IPS-18a (cell line): ENCODE measurements at regions not wholly inside any gene's neighbourhood (a gene's known extent, or its start where the extent isn't known, plus 50 kb on each side); places are given as distances from the start of the nearest gene placed in this dataset.

Source experiments
- H3K27ac ChIP-seq: one replicate; pipeline ENCODE4 v1.5.1; 2013; ENCODE audit warnings: low read length
- H3K27me3 ChIP-seq: one replicate; pipeline ENCODE4 v1.6.1; 2013; ENCODE audit warnings: mild to moderate bottlenecking, low read length; ENCODE audit not compliant: control insufficient read depth, insufficient read depth
- H3K36me3 ChIP-seq: one replicate; pipeline ENCODE4 v1.6.1; 2013; ENCODE audit warnings: low read depth, low read length; ENCODE audit not compliant: control insufficient read depth
- H3K4me1 ChIP-seq: one replicate; pipeline ENCODE4 v1.6.1; 2013; ENCODE audit warnings: low read depth, low read length; ENCODE audit not compliant: control insufficient read depth
- H3K4me3 ChIP-seq: one replicate; pipeline ENCODE4 v1.5.1; 2013; ENCODE audit warnings: low read length
- H3K9ac ChIP-seq: one replicate; pipeline ENCODE4 v1.6.1; 2013; ENCODE audit warnings: mild to moderate bottlenecking, low read length, moderate library complexity
- H3K9me3 ChIP-seq: one replicate; pipeline ENCODE4 v1.6.1; 2013; ENCODE audit warnings: low read depth, low read length; ENCODE audit not compliant: control insufficient read depth

GRCh38 chr11:64447831-64448598, 89.1 kb downstream of the RPS6KA4 start:
- Histone ChIP-seq H3K9me3 (no peaks in the 10 kb centered on the region), H3K4me1 (peaks cover 3% of the 10 kb centered on the region), H3K27me3 (peaks cover 25% of the 10 kb centered on the region), H3K27ac (no peak overlapping the region), H3K4me3 (peak overlapping the region; percentile 63), H3K36me3 (no peaks in the 10 kb centered on the region), H3K9ac (no peak overlapping the region)

- Histone ChIP-seq H3K27ac (no peak overlapping the region), H3K36me3 (no peaks in the 10 kb centered on the region), H3K9ac (no peak overlapping the region), H3K27me3 (peaks cover 25% of the 10 kb centered on the region), H3K9me3 (no peaks in the 10 kb centered on the region), H3K4me3 (peak overlapping the region; percentile 63), H3K4me1 (peaks cover 3% of the 10 kb centered on the region)
Measured at GRCh38 chr11:64448599-64449380, 89.8 kb downstream of the RPS6KA4 start.

GRCh38 chr11:64449381-64450167, 90.6 kb downstream of the RPS6KA4 start:
- H3K4me3 ChIP-seq: peak overlapping the region; percentile 63
- H3K9me3 ChIP-seq: no peaks in the 10 kb centered on the region
- no peak overlapping the region for H3K27ac ChIP-seq
- peaks cover 25% of the 10 kb centered on the region for H3K27me3 ChIP-seq
- peaks cover 3% of the 10 kb centered on the region for H3K4me1 ChIP-seq
- H3K9ac ChIP-seq: no peak overlapping the region
- H3K36me3 ChIP-seq: no peaks in the 10 kb centered on the region

- no peak overlapping the region for H3K4me3 ChIP-seq
- H3K4me1 ChIP-seq: peaks cover 3% of the 10 kb centered on the region
- peaks cover 25% of the 10 kb centered on the region for H3K27me3 ChIP-seq
- H3K9ac ChIP-seq: no peak overlapping the region
- H3K9me3 ChIP-seq: no peaks in the 10 kb centered on the region
- H3K27ac ChIP-seq: no peak overlapping the region
- no peaks in the 10 kb centered on the region for H3K36me3 ChIP-seq
Measured at GRCh38 chr11:64450168-64450560, 91.2 kb downstream of the RPS6KA4 start.

- Histone ChIP-seq H3K9me3 (no peaks in the 10 kb centered on the region), H3K4me1 (peaks cover 3% of the 10 kb centered on the region), H3K9ac (no peak overlapping the region), H3K36me3 (no peaks in the 10 kb centered on the region), H3K27me3 (peaks cover 25% of the 10 kb centered on the region), H3K4me3 (no peak overlapping the region), H3K27ac (no peak overlapping the region)
Measured at GRCh38 chr11:64451856-64452255, 92.9 kb downstream of the RPS6KA4 start.

GRCh38 chr11:64453466-64453865, 94.5 kb downstream of the RPS6KA4 start:
- Histone ChIP-seq H3K9ac (no peak overlapping the region), H3K4me3 (no peak overlapping the region), H3K36me3 (no peaks in the 10 kb centered on the region), H3K9me3 (no peaks in the 10 kb centered on the region), H3K27ac (no peak overlapping the region), H3K4me1 (no peaks in the 10 kb centered on the region), H3K27me3 (peaks cover 20% of the 10 kb centered on the region)

- no peak overlapping the region for H3K27ac ChIP-seq
- H3K4me3 ChIP-seq: no peak overlapping the region
- H3K9ac ChIP-seq: no peak overlapping the region
- H3K36me3 ChIP-seq: no peaks in the 10 kb centered on the region
- H3K27me3 ChIP-seq: peaks cover under 1% of the 10 kb centered on the region
- no peaks in the 10 kb centered on the region for H3K9me3 ChIP-seq
- H3K4me1 ChIP-seq: no peaks in the 10 kb centered on the region
Measured at GRCh38 chr11:64455456-64456261, 96.7 kb downstream of the RPS6KA4 start.

GRCh38 chr11:64456509-64457320, 97.8 kb downstream of the RPS6KA4 start:
- Histone ChIP-seq H3K27ac (no peak overlapping the region), H3K4me1 (no peaks in the 10 kb centered on the region), H3K36me3 (no peaks in the 10 kb centered on the region), H3K4me3 (no peak overlapping the region), H3K9me3 (no peaks in the 10 kb centered on the region), H3K27me3 (no peaks in the 10 kb centered on the region), H3K9ac (no peak overlapping the region)

- Histone ChIP-seq H3K4me1 (no peaks in the 10 kb centered on the region), H3K9me3 (no peaks in the 10 kb centered on the region), H3K9ac (no peak overlapping the region), H3K4me3 (no peak overlapping the region), H3K36me3 (no peaks in the 10 kb centered on the region), H3K27ac (no peak overlapping the region), H3K27me3 (no peaks in the 10 kb centered on the region)
Measured at GRCh38 chr11:64457416-64458010, 98.2 kb upstream of the SLC22A11 start.

GRCh38 chr11:64458997-64459396, 96.7 kb upstream of the SLC22A11 start:
- Histone ChIP-seq H3K4me3 (no peak overlapping the region), H3K9ac (no peak overlapping the region), H3K36me3 (no peaks in the 10 kb centered on the region), H3K9me3 (no peaks in the 10 kb centered on the region), H3K4me1 (no peaks in the 10 kb centered on the region), H3K27ac (no peak overlapping the region), H3K27me3 (no peaks in the 10 kb centered on the region)
